GM12878 (cell line): ENCODE measurements at regions not wholly inside any gene's neighbourhood (a gene's known extent, or its start where the extent isn't known, plus 50 kb on each side); places are given as distances from the start of the nearest gene placed in this dataset.

Experiments
- ATAC-seq: fragments of 200-7000 bp; cut with Tn5 transposase; 3 replicates; pipeline ENCODE4 v1.9.1; 2020; ENCODE audit warnings: mild to moderate bottlenecking, moderate library complexity
- BruUV-seq: library from RNA; stranded (reverse); fragments of 400-500 nt; replicated peaks from 2 replicates; lab custom pipeline; 2021; lab: Mats Ljungman, UMichigan
- CTCF ChIA-PET: fragments of 300-600 bp; sonication (Branson Sonifier 250); formaldehyde crosslinking; extraction: SDS; loops from one replicate; lab custom pipeline; 2021; ENCODE audit warnings: inconsistent platforms; lab: Yijun Ruan, JAX
- POLR2A ChIA-PET: fragments of 350-600 bp; formaldehyde crosslinking; extraction: SDS; loops from one replicate; lab custom pipeline; 2021; ENCODE audit warnings: inconsistent platforms; lab: Charles Lee
- RAD21 ChIA-PET: fragments of 300-600 bp; sonication (Branson Sonifier 250); formaldehyde crosslinking; loops from one replicate; lab custom pipeline; 2023; ENCODE audit warnings: antibody characterized with exemption; ENCODE audit not compliant: unreplicated experiment; lab: Charles Lee
- SMC1A ChIA-PET: fragments of 300-600 bp; sonication (Branson Sonifier 250); formaldehyde crosslinking; loops from one replicate; lab custom pipeline; 2023; ENCODE audit not compliant: unreplicated experiment, uncharacterized antibody; lab: Charles Lee
- DNase-seq: peaks from one replicate; pipeline ENCODE4 v3.0.0-alpha.2; 2011; ENCODE audit warnings: low read depth, low spot score
- FAIRE-seq: peaks from 3 replicates; lab custom pipeline; 2011; peaks lifted over from hg19 to GRCh38; lab: Jason Lieb, UNC
- H2AFZ ChIP-seq: 2 replicates; pipeline ENCODE4 v1.6.0; 2011; ENCODE audit warnings: low read depth, low read length, control low read depth; ENCODE audit not compliant: control insufficient read depth
- H3K27ac ChIP-seq: 2 replicates; pipeline ENCODE4 v1.5.1; 2011; ENCODE audit warnings: control low read depth; ENCODE audit not compliant: control insufficient read depth, insufficient read depth
- H3K27me3 ChIP-seq, 2 experiments: replicated peaks in 1 of 2; 2 replicates each; pipeline versions ENCODE4 v1.6.0 to v1.6.1; 2011; ENCODE audit warnings: low read length in 1 of 2; ENCODE audit not compliant: control insufficient read depth in 2 of 2, insufficient read depth in 2 of 2
- H3K36me3 ChIP-seq, 2 experiments: 2 replicates each; pipeline ENCODE4 v1.5.1; 2011; ENCODE audit warnings: low read length in 1 of 2; ENCODE audit not compliant: control insufficient read depth in 2 of 2, insufficient read depth in 2 of 2
- H3K4me1 ChIP-seq: 2 replicates; pipeline ENCODE4 v1.6.1; 2011; ENCODE audit warnings: mild to moderate bottlenecking, low read length, moderate library complexity, mixed read lengths; ENCODE audit not compliant: control insufficient read depth, insufficient read depth
- H3K4me2 ChIP-seq: 2 replicates; pipeline ENCODE4 v1.6.0; 2011; ENCODE audit warnings: control low read depth; ENCODE audit not compliant: control insufficient read depth, insufficient read depth
- H3K4me3 ChIP-seq: fragments of 200-600 bp; sonication (generic); 2 replicates; pipeline ENCODE4 v1.5.1; 2016
- H3K79me2 ChIP-seq: 2 replicates; pipeline ENCODE4 v1.6.0; 2011; ENCODE audit warnings: low read length; ENCODE audit not compliant: control insufficient read depth, insufficient read depth
- H3K9ac ChIP-seq: 2 replicates; pipeline ENCODE4 v1.8.0; 2011; ENCODE audit warnings: low read length, control low read depth, mixed read lengths; ENCODE audit not compliant: control insufficient read depth, insufficient read depth
- H3K9me3 ChIP-seq: replicated peaks from 3 replicates; pipeline ENCODE4 v1.5.1; 2011; ENCODE audit warnings: mild to moderate bottlenecking, low read length; ENCODE audit not compliant: control insufficient read depth, insufficient read depth
- H4K20me1 ChIP-seq: 2 replicates; pipeline ENCODE4 v1.6.0; 2011; ENCODE audit not compliant: control insufficient read depth, insufficient read depth
- ESRRA ChIP-seq: IDR thresholded peaks from 2 replicates; pipeline ENCODE4 v1.6.1; 2012; ENCODE audit warnings: mild to moderate bottlenecking, low read length, improper control_type of control experiment
- MEF2B ChIP-seq: fragments of 450-650 bp; IDR thresholded peaks from 2 replicates; pipeline ENCODE4 v1.6.1; 2018; ENCODE audit warnings: mild to moderate bottlenecking, moderate library complexity; ENCODE audit not compliant: partially characterized antibody, poor library complexity, severe bottlenecking
- NR2F1 ChIP-seq: fragments of 450-650 bp; conservative IDR thresholded peaks from 2 replicates; pipeline ENCODE4 v1.6.1; 2017; ENCODE audit warnings: mild to moderate bottlenecking
- POU2F2 ChIP-seq: IDR thresholded peaks from 3 replicates; pipeline ENCODE4 v1.6.1; 2011; ENCODE audit warnings: low read depth, mild to moderate bottlenecking, low read length, borderline replicate concordance
- SMAD1 ChIP-seq: fragments of 450-650 bp; IDR thresholded peaks from 2 replicates; pipeline ENCODE4 v1.6.1; 2018; ENCODE audit warnings: mild to moderate bottlenecking, low read depth; ENCODE audit not compliant: partially characterized antibody
- SUZ12 ChIP-seq: fragments of 200-600 bp; sonication (generic); IDR thresholded peaks from one replicate; pipeline ENCODE4 v1.6.1; 2018; ENCODE audit warnings: antibody characterized with exemption, mild to moderate bottlenecking; ENCODE audit not compliant: unreplicated experiment
- YBX1 ChIP-seq: fragments of 450-650 bp; IDR thresholded peaks from 2 replicates; pipeline ENCODE4 v1.6.1; 2016; ENCODE audit warnings: antibody characterized with exemption
- ZBTB11 ChIP-seq: fragments of 450-650 bp; formaldehyde crosslinking; IDR thresholded peaks from 2 replicates; pipeline ENCODE4 v1.5.0; 2022; ENCODE audit warnings: mild to moderate bottlenecking, missing genetic modification characterization
- ZNF592 ChIP-seq: fragments of 450-650 bp; IDR thresholded peaks from 2 replicates; pipeline ENCODE4 v1.6.1; 2017; ENCODE audit warnings: mild to moderate bottlenecking, moderate library complexity
- WGBS: methylation state at CpG from one replicate; pipeline ENCODE4 v1.1.6; 2016; ENCODE audit warnings: low lambda C conversion rate; ENCODE audit not compliant: insufficient replicate concordance, insufficient coverage; ENCODE audit errors: missing lambda C conversion rate; 5-methylcytosine and 5-hydroxymethylcytosine counted together
- in situ Hi-C: fragments of 300-500 bp; cut with MboI; formaldehyde crosslinking; loops from 9 replicates; pipeline ENCODE4 v1.14.3; 2018; ENCODE audit warnings: mixed read lengths
- intact Hi-C: fragments of 100-400 bp; cut with micrococcal nuclease; formaldehyde crosslinking; loops from one replicate; pipeline ENCODE4 v1.14.2; 2022; ENCODE audit not compliant: unreplicated experiment

- Histone ChIP-seq H3K4me3 (no peak overlapping the region), H3K79me2 (no peaks in the 10 kb centered on the region), H3K36me3 (no peaks in the 10 kb centered on the region), H3K4me2 (no peak overlapping the region), H3K27ac (no peak overlapping the region), H3K9me3 (no peaks in the 10 kb centered on the region), H3K27me3 (no peaks in the 10 kb centered on the region)
- 2% methylated on average over 4 of the region's 4 CpGs for WGBS
- ChIA-PET CTCF (no interaction called here), SMC1A (no interaction called here), POLR2A (no interaction called here), RAD21 (no interaction called here)
- DNase-seq (no peak), ATAC-seq (no peak), FAIRE-seq (no peak)
- in situ Hi-C loops (no loop called here), intact Hi-C loops (no loop called here)
- no peak for TF ChIP-seq ZBTB11 (CRISPR knock-in tag)
- TF ChIP-seq, all 136 proteins: peak for 0
- no peak overlapping the region for H3K9ac ChIP-seq
- H4K20me1 ChIP-seq, result 0 out of 2 replicates have a peak, but pooled peaks cover 2% of the 10 kb centered on the region
- no TSS peak for BruUV-seq
- no peak overlapping the region for H2AFZ ChIP-seq
- no peaks in the 10 kb centered on the region for H3K4me1 ChIP-seq
Measured at GRCh38 chr16:49003992-49004391, 277.6 kb downstream of the CBLN1 start.

- ChIA-PET SMC1A (no interaction called here), CTCF (no interaction called here), RAD21 (no interaction called here)
- FAIRE-seq (no peak), ATAC-seq (no peak), DNase-seq (no peak)
- H4K20me1 ChIP-seq, result 0 out of 2 replicates have a peak, but pooled peaks cover 2% of the 10 kb centered on the region
- WGBS, result 0% methylated on average over 2 of the region's 2 CpGs
- H2AFZ ChIP-seq, result no peak overlapping the region
- no peak for TF ChIP-seq NR2F1
- TF ChIP-seq ESRRA, result no peak
- no peak for TF ChIP-seq MEF2B
- no peak for TF ChIP-seq SMAD1
- TF ChIP-seq POU2F2, result no peak
- no peak for TF ChIP-seq SUZ12
- TF ChIP-seq YBX1, result no peak
- no peak for TF ChIP-seq ZNF592
- TF ChIP-seq, all 136 proteins: peak for 0
- in situ Hi-C loops (no loop called here), intact Hi-C loops (no loop called here)
- BruUV-seq, result no TSS peak
- POLR2A ChIA-PET, result no interaction called here
- Histone ChIP-seq H3K27ac (no peak overlapping the region), H3K36me3 (no peaks in the 10 kb centered on the region), H3K79me2 (no peaks in the 10 kb centered on the region), H3K4me1 (no peaks in the 10 kb centered on the region), H3K4me2 (no peak overlapping the region), H3K27me3 (no peaks in the 10 kb centered on the region), H3K9me3 (no peaks in the 10 kb centered on the region), H3K4me3 (no peak overlapping the region), H3K9ac (no peak overlapping the region)
Measured at GRCh38 chr16:49003022-49003421, 278.6 kb downstream of the CBLN1 start.
